ENCODE measurements at regions not wholly inside any gene's neighbourhood (a gene's known extent, or its start where the extent isn't known, plus 50 kb on each side); places are given as distances from the start of the nearest gene placed in this dataset.

DNA sequence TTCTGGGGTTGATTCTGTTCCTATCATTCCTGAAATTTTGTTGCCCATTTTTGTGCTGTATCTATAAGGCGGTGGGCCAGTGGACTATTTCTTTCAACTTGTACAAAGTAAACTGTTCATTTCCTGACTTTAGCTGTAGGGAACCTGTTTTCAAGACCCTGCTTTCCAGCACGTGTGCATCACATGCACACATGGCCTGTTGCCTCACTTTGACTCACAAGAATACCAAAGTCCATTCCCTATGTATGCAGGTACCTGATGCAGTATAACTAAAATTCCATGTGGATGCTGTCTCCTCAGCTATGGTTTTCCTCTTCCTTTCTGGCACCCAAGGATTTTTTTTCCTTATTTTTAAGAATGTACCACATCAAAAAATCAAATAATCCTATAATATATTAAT, 284.1 kb upstream of the MANEA start:
- no peak overlapping the region for H3K4me3 ChIP-seq (ENCODE audit: low read length)
- no peak for DNase-seq (ENCODE audit: low read depth, low spot score)

DNA sequence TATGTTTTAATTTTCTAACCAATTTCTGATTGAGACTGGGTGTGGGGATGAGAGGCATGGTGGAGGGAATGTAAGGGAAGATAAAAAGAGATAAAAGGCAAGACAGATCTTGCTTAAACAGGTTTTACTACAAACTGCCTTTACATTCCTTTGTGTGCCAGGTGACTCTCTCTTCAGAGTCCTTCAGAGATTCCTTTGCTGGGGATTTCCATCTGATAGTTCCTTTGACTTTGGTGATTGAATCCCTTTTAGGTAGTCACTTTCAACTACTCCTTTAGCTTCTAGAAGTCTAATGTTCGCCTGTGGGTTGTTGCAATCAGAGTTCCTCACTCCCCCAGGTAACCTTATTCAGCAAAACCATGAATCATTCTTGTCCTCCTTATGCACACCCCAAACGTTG, 283.3 kb upstream of the MANEA start:
- no peak overlapping the region for H3K4me3 ChIP-seq (ENCODE audit: low read length)
- no peak for DNase-seq (ENCODE audit: low read depth, low spot score)

- no peak for DNase-seq (ENCODE audit: low read depth, low spot score)
- H3K4me3 ChIP-seq (ENCODE audit: low read length): no peak overlapping the region
Measured at GRCh38 chr6:95309545-95309944, 267.8 kb upstream of the MANEA start.

DNA sequence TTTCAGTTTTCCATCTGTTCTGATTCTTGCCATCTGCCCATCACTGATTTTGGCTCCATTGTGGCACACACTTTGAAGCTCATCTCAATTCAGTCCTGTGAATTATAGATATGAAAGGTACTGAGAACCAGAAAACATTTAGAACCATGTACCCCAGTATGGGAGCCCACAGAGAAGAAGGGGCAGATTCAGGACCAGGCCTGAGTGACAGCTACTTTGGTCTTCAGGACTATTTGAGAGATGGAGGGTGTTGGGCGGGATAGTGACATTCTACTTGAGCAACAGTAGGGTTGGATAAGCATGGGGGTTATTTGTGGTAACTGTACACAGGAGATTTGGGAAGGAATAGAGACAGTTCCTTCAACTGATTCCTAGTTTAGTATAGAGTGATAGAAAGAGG, 259.2 kb upstream of the MANEA start:
- H3K4me3 ChIP-seq (ENCODE audit: low read length): no peak overlapping the region
- DNase-seq (ENCODE audit: low read depth, low spot score): no peak

DNA sequence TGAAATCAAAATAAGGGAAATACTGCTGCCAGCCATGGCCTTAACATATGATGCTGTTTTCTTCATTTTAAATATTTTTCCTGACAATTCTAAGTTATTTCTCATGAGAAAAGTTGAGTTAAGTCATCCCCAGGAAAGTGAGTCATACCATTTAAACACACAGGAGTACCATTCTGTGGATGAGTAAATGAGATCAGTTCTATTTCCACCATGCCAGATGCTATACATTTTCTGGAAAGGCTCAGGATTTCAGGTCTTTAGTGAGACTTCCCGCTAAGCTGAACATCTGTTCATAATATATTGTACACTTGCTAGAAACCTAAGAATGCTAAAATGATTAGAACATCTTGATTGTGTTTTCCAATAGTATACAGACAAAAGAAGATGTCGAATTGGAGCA, 256.2 kb upstream of the MANEA start:
- H3K4me3 ChIP-seq (ENCODE audit: low read length): no peak overlapping the region
- DNase-seq (ENCODE audit: low read depth, low spot score): no peak

GRCh38 chr6:95325916-95326315, 251.4 kb upstream of the MANEA start:
- no peak for DNase-seq (ENCODE audit: low read depth, low spot score)
- no peak overlapping the region for H3K4me3 ChIP-seq (ENCODE audit: low read length)

- no peak overlapping the region for H3K4me3 ChIP-seq (ENCODE audit: low read length)
- DNase-seq (ENCODE audit: low read depth, low spot score): no peak
Measured at GRCh38 chr6:95328231-95328630, 249.1 kb upstream of the MANEA start.

DNA sequence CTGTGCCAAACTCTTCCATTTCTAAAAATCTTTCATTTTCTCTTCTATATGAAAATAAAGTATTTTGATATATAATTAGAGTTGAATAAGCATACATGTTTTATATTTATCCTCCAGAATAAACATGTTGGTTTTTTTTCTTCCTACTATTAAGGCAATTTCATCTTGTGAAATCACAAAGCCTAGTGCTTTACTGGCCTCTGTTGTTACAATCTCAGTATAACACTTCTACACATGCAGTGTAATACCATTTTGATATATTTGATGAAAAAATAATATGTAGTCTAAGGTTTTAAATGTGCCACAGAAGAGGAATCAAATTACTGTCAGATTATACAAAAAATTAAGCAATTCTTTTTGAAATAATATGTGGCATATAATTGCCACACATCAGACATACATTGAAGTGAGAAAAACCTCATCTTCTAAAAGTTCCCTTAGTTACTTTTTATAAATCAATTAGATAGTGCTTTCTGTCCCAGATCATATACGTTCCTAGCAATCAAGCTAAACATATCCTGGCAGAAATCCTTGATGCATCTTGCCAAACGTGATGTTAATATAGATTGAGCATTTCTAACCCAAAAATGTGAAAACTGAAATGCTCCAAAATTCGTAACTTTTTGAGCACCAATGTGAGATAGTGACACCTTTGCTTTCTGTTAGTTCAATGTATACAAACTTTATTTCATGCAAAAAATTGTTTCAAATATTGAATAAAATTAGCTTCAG, 225.1 kb upstream of the MANEA start:
- DNase-seq (ENCODE audit: low read depth, low spot score): no peak
- H3K4me3 ChIP-seq (ENCODE audit: low read length): no peak overlapping the region

DNA sequence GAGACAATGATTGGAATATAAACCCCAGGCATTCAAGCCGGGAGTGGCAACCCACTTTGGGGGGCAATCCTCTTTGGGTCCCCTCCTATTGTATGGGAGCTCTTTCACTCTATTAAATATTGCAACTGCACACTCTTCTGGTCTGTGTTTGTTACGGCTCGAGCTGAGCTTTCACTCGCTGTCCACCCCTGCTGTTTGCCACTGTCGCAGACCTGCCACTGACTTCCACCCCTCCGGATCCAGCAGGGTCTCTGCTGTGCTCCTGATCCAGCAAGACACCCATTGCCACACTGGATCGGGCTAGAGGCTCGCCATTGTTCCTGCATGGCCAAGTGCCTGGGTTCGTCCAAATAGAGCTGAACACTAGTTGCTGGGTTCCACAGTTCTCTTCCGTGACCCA, 222.8 kb upstream of the MANEA start:
- no peak for DNase-seq (ENCODE audit: low read depth, low spot score)
- no peak overlapping the region for H3K4me3 ChIP-seq (ENCODE audit: low read length)

- no peak overlapping the region for H3K4me3 ChIP-seq (ENCODE audit: low read length)
Measured at GRCh38 chr6:95357380-95358020, 219.8 kb upstream of the MANEA start.

GRCh38 chr6:95364016-95364604, 213.2 kb upstream of the MANEA start:
- DNase-seq (ENCODE audit: low read depth, low spot score): peak; percentile 23
- H3K4me3 ChIP-seq (ENCODE audit: low read length): no peak overlapping the region

More at GRCh38 chr6:95357380-95358020, 219.8 kb upstream of the MANEA start:
- DNase-seq (ENCODE audit: low read depth, low spot score): no peak

DNA sequence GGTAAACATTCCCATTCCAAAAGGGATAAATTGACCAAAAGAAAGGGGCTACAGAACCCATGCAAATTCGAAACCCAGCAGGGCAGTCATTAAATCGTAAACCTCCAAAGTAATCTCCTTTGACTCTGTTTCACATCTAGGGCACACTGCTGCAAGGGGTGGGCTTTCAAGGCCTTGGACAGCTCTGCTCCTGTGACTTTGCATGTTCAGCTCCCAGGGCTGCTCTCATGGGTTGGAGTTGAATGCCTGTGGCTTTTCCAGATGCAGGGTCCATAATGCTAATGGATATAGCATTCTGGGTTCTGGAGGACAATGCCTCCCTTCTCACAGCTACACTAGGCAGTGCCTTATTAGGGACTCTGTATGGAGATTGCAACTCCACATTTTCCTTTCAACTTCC, 211.9 kb upstream of the MANEA start:
- no peak overlapping the region for H3K4me3 ChIP-seq (ENCODE audit: low read length)
- no peak for DNase-seq (ENCODE audit: low read depth, low spot score)

DNA sequence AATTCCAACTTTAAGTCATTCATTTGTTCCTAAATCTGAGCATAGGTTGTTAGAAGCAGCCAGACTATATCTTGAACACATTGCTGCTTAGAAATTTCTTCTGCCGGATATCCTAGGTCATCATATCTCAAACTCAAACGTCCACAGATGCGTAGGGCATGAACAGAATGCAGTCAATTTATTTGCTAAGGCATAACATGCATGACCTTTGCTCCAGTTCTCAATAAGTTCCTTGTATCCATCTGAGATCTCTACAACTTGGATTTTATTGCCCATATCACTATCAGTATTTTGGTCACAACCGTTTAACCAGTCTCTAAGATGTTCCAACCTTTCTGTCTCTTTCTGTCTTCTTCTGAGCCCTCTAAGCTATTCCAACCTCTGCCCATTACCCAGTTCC, 210.9 kb upstream of the MANEA start:
- no peak overlapping the region for H3K4me3 ChIP-seq (ENCODE audit: low read length)
- DNase-seq (ENCODE audit: low read depth, low spot score): no peak

- no peak overlapping the region for H3K4me3 ChIP-seq (ENCODE audit: low read length)
- DNase-seq (ENCODE audit: low read depth, low spot score): no peak
Measured at GRCh38 chr6:95383878-95384277, 193.5 kb upstream of the MANEA start.

- no peak for DNase-seq (ENCODE audit: low read depth, low spot score)
- H3K4me3 ChIP-seq (ENCODE audit: low read length): no peak overlapping the region
Measured at GRCh38 chr6:95384988-95385387, 192.3 kb upstream of the MANEA start.

DNA sequence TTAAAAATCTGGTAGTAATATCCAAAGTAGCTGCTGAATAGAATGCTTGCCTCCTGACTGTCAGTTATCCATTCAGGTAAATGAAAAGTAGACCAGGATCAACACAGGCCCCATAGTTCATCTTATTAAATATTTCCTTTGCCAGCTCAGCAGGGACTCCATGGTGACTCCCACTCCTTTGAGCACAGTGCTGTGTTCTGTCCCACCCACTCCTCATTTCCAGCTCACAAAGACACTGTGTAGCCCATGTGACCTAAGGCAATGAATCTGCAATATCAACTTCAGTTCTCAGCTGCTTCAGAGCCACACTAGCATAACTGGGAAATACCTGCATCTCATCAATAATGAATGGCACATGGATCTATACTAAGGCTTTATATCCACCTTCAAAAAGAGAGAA, 189.5 kb upstream of the MANEA start:
- no peak for DNase-seq (ENCODE audit: low read depth, low spot score)
- no peak overlapping the region for H3K4me3 ChIP-seq (ENCODE audit: low read length)

- no peak for DNase-seq (ENCODE audit: low read depth, low spot score)
- H3K4me3 ChIP-seq (ENCODE audit: low read length): no peak overlapping the region
Measured at GRCh38 chr6:95404777-95405176, 172.6 kb upstream of the MANEA start.

- H3K4me3 ChIP-seq (ENCODE audit: low read length): no peak overlapping the region
Measured at GRCh38 chr6:95408111-95408510, 169.2 kb upstream of the MANEA start.

GRCh38 chr6:95410168-95410567, 167.2 kb upstream of the MANEA start:
- H3K4me3 ChIP-seq (ENCODE audit: low read length): no peak overlapping the region
- no peak for DNase-seq (ENCODE audit: low read depth, low spot score)

More at GRCh38 chr6:95408111-95408510, 169.2 kb upstream of the MANEA start:
- no peak for DNase-seq (ENCODE audit: low read depth, low spot score)

GRCh38 chr6:95413789-95414188, 163.5 kb upstream of the MANEA start:
- H3K4me3 ChIP-seq (ENCODE audit: low read length): no peak overlapping the region
- no peak for DNase-seq (ENCODE audit: low read depth, low spot score)

GRCh38 chr6:95417856-95418255, 159.5 kb upstream of the MANEA start:
- DNase-seq (ENCODE audit: low read depth, low spot score): no peak
- H3K4me3 ChIP-seq (ENCODE audit: low read length): no peak overlapping the region
